Neural cell (in vitro differentiated cells): ENCODE measurements at regions not wholly inside any gene's neighbourhood (a gene's known extent, or its start where the extent isn't known, plus 50 kb on each side); places are given as distances from the start of the nearest gene placed in this dataset.

ENCODE experiments used
- H2AFZ ChIP-seq: fragments of 200-600, 300-800 bp; sonication (generic), shearing (Covaris generic); 2 replicates; pipeline ENCODE4 v1.6.0; 2014; ENCODE audit warnings: low read depth, mild to moderate bottlenecking, antibody characterized with exemption, low read length, moderate library complexity
- H3F3A ChIP-seq: fragments of 200-600 bp; shearing (Covaris generic); 2 replicates; pipeline ENCODE4 v1.6.1; 2016; ENCODE audit warnings: mild to moderate bottlenecking, moderate library complexity, mixed read lengths, antibody characterized with exemption, low read length; ENCODE audit not compliant: insufficient read depth, poor library complexity, severe bottlenecking
- H3K27ac ChIP-seq: fragments of 200-600, 300-800 bp; sonication (generic), shearing (Covaris generic); 2 replicates; pipeline ENCODE4 v1.5.1; 2014; ENCODE audit warnings: mild to moderate bottlenecking, low read length, moderate library complexity
- H3K27me3 ChIP-seq: fragments of 300-800, 200-600 bp; sonication (generic), shearing (Covaris generic); 2 replicates; pipeline ENCODE4 v1.6.0; 2014; ENCODE audit warnings: mild to moderate bottlenecking, low read depth, low read length, moderate library complexity; ENCODE audit not compliant: insufficient read depth
- H3K36me3 ChIP-seq: fragments of 300-800, 200-600 bp; sonication (generic), shearing (Covaris generic); 2 replicates; pipeline ENCODE4 v1.5.1; 2014; ENCODE audit warnings: mild to moderate bottlenecking, antibody characterized with exemption, low read length, moderate library complexity; ENCODE audit not compliant: insufficient read depth
- H3K4me2 ChIP-seq: fragments of 300-800, 200-600 bp; sonication (generic), shearing (Covaris generic); 2 replicates; pipeline ENCODE4 v1.6.0; 2014; ENCODE audit warnings: mild to moderate bottlenecking, low read length
- H3K4me3 ChIP-seq: fragments of 300-800, 200-600 bp; sonication (generic), shearing (Covaris generic); 2 replicates; pipeline ENCODE4 v1.5.1; 2014; ENCODE audit warnings: mild to moderate bottlenecking, low read length, moderate library complexity
- H3K79me2 ChIP-seq: fragments of 200-600 bp; shearing (Covaris generic); replicated peaks from 2 replicates; pipeline ENCODE4 v1.6.0; 2014; ENCODE audit warnings: mild to moderate bottlenecking, low read length, moderate library complexity; ENCODE audit not compliant: insufficient read depth
- H3K9ac ChIP-seq: fragments of 300-800, 200-600 bp; sonication (generic), shearing (Covaris generic); 2 replicates; pipeline ENCODE4 v1.6.1; 2016; ENCODE audit warnings: mild to moderate bottlenecking, low read length, mixed read lengths
- H3K9me2 ChIP-seq: fragments of 200-600 bp; shearing (Covaris generic); 2 replicates; pipeline ENCODE4 v1.6.1; 2016; ENCODE audit warnings: mild to moderate bottlenecking, low read length, mixed read lengths; ENCODE audit not compliant: insufficient read depth
- H3K9me3 ChIP-seq: fragments of 200-600, 300-800 bp; sonication (generic), shearing (Covaris generic); 2 replicates; pipeline ENCODE4 v1.6.1; 2016; ENCODE audit warnings: mild to moderate bottlenecking, mixed run types, low read length, moderate library complexity, mixed read lengths
- H4K20me1 ChIP-seq: fragments of 200-600 bp; shearing (Covaris generic); 2 replicates; pipeline ENCODE4 v1.6.1; 2016; ENCODE audit warnings: mild to moderate bottlenecking, mixed run types; ENCODE audit not compliant: insufficient read depth
- EP300 ChIP-seq: fragments of 450-650 bp; conservative IDR thresholded peaks from 2 replicates; pipeline ENCODE4 v1.6.1; 2014; ENCODE audit warnings: antibody characterized with exemption, mild to moderate bottlenecking, moderate library complexity; ENCODE audit not compliant: poor library complexity, severe bottlenecking
- EZH2 ChIP-seq: fragments of 200-600, 300-800 bp; shearing (Covaris generic), sonication (generic); IDR thresholded peaks from 2 replicates; pipeline ENCODE4 v1.6.1; 2014; ENCODE audit warnings: antibody characterized with exemption, low read length, borderline replicate concordance, mild to moderate bottlenecking; ENCODE audit not compliant: insufficient read depth, poor library complexity, severe bottlenecking
- MXI1 ChIP-seq: fragments of 450-650 bp; conservative IDR thresholded peaks from 2 replicates; pipeline ENCODE4 v1.6.1; 2014; ENCODE audit warnings: antibody characterized with exemption, mild to moderate bottlenecking; ENCODE audit not compliant: poor library complexity, severe bottlenecking
- POLR2AphosphoS5 ChIP-seq: IDR thresholded peaks from 2 replicates; pipeline ENCODE4 v1.6.1; 2012
- RAD21 ChIP-seq: fragments of 450-650 bp; conservative IDR thresholded peaks from 2 replicates; pipeline ENCODE4 v1.6.1; 2014; ENCODE audit warnings: antibody characterized with exemption, mild to moderate bottlenecking, moderate library complexity
- SMC3 ChIP-seq: fragments of 450-650 bp; conservative IDR thresholded peaks from 2 replicates; pipeline ENCODE4 v1.6.1; 2014; ENCODE audit warnings: antibody characterized with exemption, mild to moderate bottlenecking, moderate library complexity; ENCODE audit not compliant: poor library complexity
- TAF1 ChIP-seq: IDR thresholded peaks from 2 replicates; pipeline ENCODE4 v1.6.1; 2012; ENCODE audit warnings: low read depth
- TF ChIP-seq, protein P1 (sequence below): fragments of 450-650 bp; IDR thresholded peaks from 2 replicates; pipeline ENCODE4 v1.5.1; 2014; ENCODE audit warnings: antibody characterized with exemption, mild to moderate bottlenecking, moderate library complexity; ENCODE audit not compliant: poor library complexity, severe bottlenecking
- TF ChIP-seq, protein P2 (sequence below): IDR thresholded peaks from 2 replicates; pipeline ENCODE4 v1.6.1; 2012; ENCODE audit warnings: borderline replicate concordance

- H3K9me3 ChIP-seq = no peaks in the 10 kb centered on the region
- no peak overlapping the region for H3K9ac ChIP-seq
- TF ChIP-seq EZH2 = no peak
- TF ChIP-seq, protein P1, sequence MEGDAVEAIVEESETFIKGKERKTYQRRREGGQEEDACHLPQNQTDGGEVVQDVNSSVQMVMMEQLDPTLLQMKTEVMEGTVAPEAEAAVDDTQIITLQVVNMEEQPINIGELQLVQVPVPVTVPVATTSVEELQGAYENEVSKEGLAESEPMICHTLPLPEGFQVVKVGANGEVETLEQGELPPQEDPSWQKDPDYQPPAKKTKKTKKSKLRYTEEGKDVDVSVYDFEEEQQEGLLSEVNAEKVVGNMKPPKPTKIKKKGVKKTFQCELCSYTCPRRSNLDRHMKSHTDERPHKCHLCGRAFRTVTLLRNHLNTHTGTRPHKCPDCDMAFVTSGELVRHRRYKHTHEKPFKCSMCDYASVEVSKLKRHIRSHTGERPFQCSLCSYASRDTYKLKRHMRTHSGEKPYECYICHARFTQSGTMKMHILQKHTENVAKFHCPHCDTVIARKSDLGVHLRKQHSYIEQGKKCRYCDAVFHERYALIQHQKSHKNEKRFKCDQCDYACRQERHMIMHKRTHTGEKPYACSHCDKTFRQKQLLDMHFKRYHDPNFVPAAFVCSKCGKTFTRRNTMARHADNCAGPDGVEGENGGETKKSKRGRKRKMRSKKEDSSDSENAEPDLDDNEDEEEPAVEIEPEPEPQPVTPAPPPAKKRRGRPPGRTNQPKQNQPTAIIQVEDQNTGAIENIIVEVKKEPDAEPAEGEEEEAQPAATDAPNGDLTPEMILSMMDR = no peak
- no peak for TF ChIP-seq TAF1
- TF ChIP-seq MXI1 = no peak
- no peak for TF ChIP-seq RAD21
- TF ChIP-seq POLR2AphosphoS5 = no peak
- TF ChIP-seq, protein P2, sequence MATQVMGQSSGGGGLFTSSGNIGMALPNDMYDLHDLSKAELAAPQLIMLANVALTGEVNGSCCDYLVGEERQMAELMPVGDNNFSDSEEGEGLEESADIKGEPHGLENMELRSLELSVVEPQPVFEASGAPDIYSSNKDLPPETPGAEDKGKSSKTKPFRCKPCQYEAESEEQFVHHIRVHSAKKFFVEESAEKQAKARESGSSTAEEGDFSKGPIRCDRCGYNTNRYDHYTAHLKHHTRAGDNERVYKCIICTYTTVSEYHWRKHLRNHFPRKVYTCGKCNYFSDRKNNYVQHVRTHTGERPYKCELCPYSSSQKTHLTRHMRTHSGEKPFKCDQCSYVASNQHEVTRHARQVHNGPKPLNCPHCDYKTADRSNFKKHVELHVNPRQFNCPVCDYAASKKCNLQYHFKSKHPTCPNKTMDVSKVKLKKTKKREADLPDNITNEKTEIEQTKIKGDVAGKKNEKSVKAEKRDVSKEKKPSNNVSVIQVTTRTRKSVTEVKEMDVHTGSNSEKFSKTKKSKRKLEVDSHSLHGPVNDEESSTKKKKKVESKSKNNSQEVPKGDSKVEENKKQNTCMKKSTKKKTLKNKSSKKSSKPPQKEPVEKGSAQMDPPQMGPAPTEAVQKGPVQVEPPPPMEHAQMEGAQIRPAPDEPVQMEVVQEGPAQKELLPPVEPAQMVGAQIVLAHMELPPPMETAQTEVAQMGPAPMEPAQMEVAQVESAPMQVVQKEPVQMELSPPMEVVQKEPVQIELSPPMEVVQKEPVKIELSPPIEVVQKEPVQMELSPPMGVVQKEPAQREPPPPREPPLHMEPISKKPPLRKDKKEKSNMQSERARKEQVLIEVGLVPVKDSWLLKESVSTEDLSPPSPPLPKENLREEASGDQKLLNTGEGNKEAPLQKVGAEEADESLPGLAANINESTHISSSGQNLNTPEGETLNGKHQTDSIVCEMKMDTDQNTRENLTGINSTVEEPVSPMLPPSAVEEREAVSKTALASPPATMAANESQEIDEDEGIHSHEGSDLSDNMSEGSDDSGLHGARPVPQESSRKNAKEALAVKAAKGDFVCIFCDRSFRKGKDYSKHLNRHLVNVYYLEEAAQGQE = no peak
- no peak for TF ChIP-seq SMC3
- no peak for TF ChIP-seq EP300
- no peaks in the 10 kb centered on the region for H4K20me1 ChIP-seq
- H3K27me3 ChIP-seq = no peaks in the 10 kb centered on the region
- no peak overlapping the region for H3K4me2 ChIP-seq
- no peaks in the 10 kb centered on the region for H3K79me2 ChIP-seq
- no peaks in the 10 kb centered on the region for H3K9me2 ChIP-seq
- no peaks in the 10 kb centered on the region for H3K36me3 ChIP-seq
- H2AFZ ChIP-seq = no peak overlapping the region
- H3K4me3 ChIP-seq = no peak overlapping the region
- no peaks in the 10 kb centered on the region for H3F3A ChIP-seq
- no peak overlapping the region for H3K27ac ChIP-seq
Observed at GRCh38 chr10:126736142-126736541, 65.6 kb upstream of the C10orf90 start.

DNA sequence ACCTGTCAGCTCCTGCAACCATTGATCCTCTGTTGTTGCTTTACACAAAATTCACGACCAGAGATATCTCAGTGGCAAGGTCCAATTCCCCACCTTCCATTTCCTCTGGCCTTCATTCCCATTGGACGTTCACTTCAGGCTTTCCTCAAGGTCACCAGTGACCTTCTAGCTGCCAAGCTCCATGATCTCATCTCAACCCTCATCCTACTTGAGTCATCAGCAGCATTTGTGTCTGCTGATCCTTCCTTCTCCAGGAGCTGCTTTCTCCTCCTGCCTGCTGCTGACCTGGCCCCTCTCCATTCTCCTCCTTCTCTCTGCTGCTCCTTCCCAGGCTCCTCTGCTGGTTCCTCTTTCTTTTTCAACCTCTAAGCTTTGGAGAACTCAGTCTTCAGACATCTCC, 66.2 kb upstream of the C10orf90 start:
- Histone ChIP-seq H3K27ac (no peak overlapping the region), H3K9me2 (no peaks in the 10 kb centered on the region), H3K79me2 (no peaks in the 10 kb centered on the region), H2AFZ (no peak overlapping the region), H3K9me3 (no peaks in the 10 kb centered on the region), H3K27me3 (no peaks in the 10 kb centered on the region), H4K20me1 (no peaks in the 10 kb centered on the region), H3K4me3 (no peak overlapping the region), H3K9ac (no peak overlapping the region), H3K36me3 (no peaks in the 10 kb centered on the region), H3F3A (no peaks in the 10 kb centered on the region), H3K4me2 (no peak overlapping the region)
- TF ChIP-seq, protein P2 = no peak
- TF ChIP-seq POLR2AphosphoS5 (no peak), RAD21 (no peak), SMC3 (no peak), TAF1 (no peak)
- TF ChIP-seq, protein P1 = no peak
